ENCODE measurements at regions not wholly inside any gene's neighbourhood (a gene's known extent, or its start where the extent isn't known, plus 50 kb on each side); places are given as distances from the start of the nearest gene placed in this dataset.

- intact Hi-C loops (cut with DNase I), result no loop called here
- H3K4me1 ChIP-seq, result no peaks in the 10 kb centered on the region
- H3K4me3 ChIP-seq, result no peak overlapping the region
- WGBS, 4 donors, result 28 to 44% (median 39%) methylated on average over 2 of the region's 2 CpGs
- H3K27ac ChIP-seq, result no peak overlapping the region
- DNase-seq (no peak), ATAC-seq (no peak)
- H3K36me3 ChIP-seq, result no peaks in the 10 kb centered on the region
- TF ChIP-seq, protein P1, sequence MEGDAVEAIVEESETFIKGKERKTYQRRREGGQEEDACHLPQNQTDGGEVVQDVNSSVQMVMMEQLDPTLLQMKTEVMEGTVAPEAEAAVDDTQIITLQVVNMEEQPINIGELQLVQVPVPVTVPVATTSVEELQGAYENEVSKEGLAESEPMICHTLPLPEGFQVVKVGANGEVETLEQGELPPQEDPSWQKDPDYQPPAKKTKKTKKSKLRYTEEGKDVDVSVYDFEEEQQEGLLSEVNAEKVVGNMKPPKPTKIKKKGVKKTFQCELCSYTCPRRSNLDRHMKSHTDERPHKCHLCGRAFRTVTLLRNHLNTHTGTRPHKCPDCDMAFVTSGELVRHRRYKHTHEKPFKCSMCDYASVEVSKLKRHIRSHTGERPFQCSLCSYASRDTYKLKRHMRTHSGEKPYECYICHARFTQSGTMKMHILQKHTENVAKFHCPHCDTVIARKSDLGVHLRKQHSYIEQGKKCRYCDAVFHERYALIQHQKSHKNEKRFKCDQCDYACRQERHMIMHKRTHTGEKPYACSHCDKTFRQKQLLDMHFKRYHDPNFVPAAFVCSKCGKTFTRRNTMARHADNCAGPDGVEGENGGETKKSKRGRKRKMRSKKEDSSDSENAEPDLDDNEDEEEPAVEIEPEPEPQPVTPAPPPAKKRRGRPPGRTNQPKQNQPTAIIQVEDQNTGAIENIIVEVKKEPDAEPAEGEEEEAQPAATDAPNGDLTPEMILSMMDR (IDR thresholded peaks at IDR 0.05), result no peak
- TF ChIP-seq POLR2A (IDR thresholded peaks at IDR 0.05), result no peak
- peaks cover 0 to 7% (median 0%) of the 10 kb centered on the region in 9 donors for H3K27me3 ChIP-seq
- peaks cover 0 to 4% (median 0%) of the 10 kb centered on the region in 12 donors for H3K9me3 ChIP-seq
Measured at GRCh38 chr1:5099558-5099957, 445.1 kb downstream of the AJAP1 start.

GRCh38 chr1:5098981-5099385 is 444.6 kb downstream of the AJAP1 start:
- H3K4me3 ChIP-seq, result no peak overlapping the region
- H3K36me3 ChIP-seq, result no peaks in the 10 kb centered on the region
- H3K4me1 ChIP-seq, result no peaks in the 10 kb centered on the region
- ATAC-seq (no peak), DNase-seq (no peak)
- intact Hi-C loops (cut with DNase I), result no loop called here
- 63 to 72% (median 68%) methylated on average over 5 of the region's 5 CpGs for WGBS, 4 donors
- H3K27ac ChIP-seq, result no peak overlapping the region
- H3K9me3 ChIP-seq, result peaks cover 0 to 7% (median 0%) of the 10 kb centered on the region in 12 donors
- peaks cover 0 to 7% (median 0%) of the 10 kb centered on the region in 9 donors for H3K27me3 ChIP-seq
- no peak for TF ChIP-seq POLR2A (IDR thresholded peaks at IDR 0.05)
- TF ChIP-seq, protein P1 (IDR thresholded peaks at IDR 0.05), result no peak

DNA sequence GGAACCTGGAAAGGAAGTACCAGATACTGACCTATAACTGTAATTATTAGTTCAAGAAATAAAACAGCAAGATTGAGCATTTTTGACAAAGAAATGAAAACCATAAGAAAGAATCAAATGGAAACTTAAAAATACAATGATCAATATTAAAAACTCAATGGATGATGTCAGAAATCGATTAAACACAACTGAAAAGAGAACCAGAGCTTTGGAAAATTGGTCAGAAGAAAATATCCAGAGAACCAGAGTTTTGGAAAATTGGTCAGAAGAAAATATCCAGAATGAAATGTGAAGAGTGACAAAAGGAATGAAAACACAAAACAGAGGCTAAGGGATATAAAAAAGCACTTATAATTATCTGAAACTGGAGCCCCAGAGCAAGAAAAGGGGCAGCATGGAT is 438.6 kb downstream of the AJAP1 start:
- 13 to 36% (median 22%) methylated on average over 1 of the region's 1 CpG for WGBS, 4 donors
- Histone ChIP-seq H3K36me3 (no peaks in the 10 kb centered on the region), H3K4me1 (no peaks in the 10 kb centered on the region), H3K9me3 (peaks cover 0 to 34% (median 19%) of the 10 kb centered on the region in 12 donors), H3K4me3 (no peak overlapping the region), H3K27ac (no peak overlapping the region), H3K27me3 (peaks cover 0 to 6% (median 0%) of the 10 kb centered on the region in 9 donors)
- DNase-seq (no peak), ATAC-seq (no peak)
- intact Hi-C loops (cut with DNase I), result no loop called here
- no peak for TF ChIP-seq POLR2A (IDR thresholded peaks at IDR 0.05)
- TF ChIP-seq, protein P1 (IDR thresholded peaks at IDR 0.05), result no peak

- peaks cover 0 to 3% (median 0%) of the 10 kb centered on the region in 12 donors for H3K9me3 ChIP-seq
- TF ChIP-seq, protein P1 (IDR thresholded peaks at IDR 0.05), result no peak
- no peak for TF ChIP-seq POLR2A (IDR thresholded peaks at IDR 0.05)
- H3K27me3 ChIP-seq, result no peaks in the 10 kb centered on the region
- no peaks in the 10 kb centered on the region for H3K4me1 ChIP-seq
- H3K36me3 ChIP-seq, result no peaks in the 10 kb centered on the region
- intact Hi-C loops (cut with DNase I), result no loop called here
- ATAC-seq (no peak), DNase-seq (no peak)
- no peak overlapping the region for H3K4me3 ChIP-seq
- whole genome bisulfite sequencing, 4 donors, result 50 to 77% (median 72%) methylated on average over 1 to 4 of the region's 4 CpGs
- H3K27ac ChIP-seq, result no peak overlapping the region
Measured at GRCh38 chr1:5084676-5085075, 430.3 kb downstream of the AJAP1 start.

Measured in heart left ventricle (tissue), 16 donors.